Erythroblast (primary cell): ENCODE measurements at regions not wholly inside any gene's neighbourhood (a gene's known extent, or its start where the extent isn't known, plus 50 kb on each side); places are given as distances from the start of the nearest gene placed in this dataset.

Experiments
- GATA1 ChIP-seq: IDR thresholded peaks from 2 replicates; pipeline ENCODE4 v1.6.1; 2011; ENCODE audit warnings: low read depth, mild to moderate bottlenecking, control low read depth, low read length, moderate library complexity
- POLR2A ChIP-seq: IDR thresholded peaks from 2 replicates; pipeline ENCODE4 v1.6.1; 2011; ENCODE audit warnings: mild to moderate bottlenecking, low read length

DNA sequence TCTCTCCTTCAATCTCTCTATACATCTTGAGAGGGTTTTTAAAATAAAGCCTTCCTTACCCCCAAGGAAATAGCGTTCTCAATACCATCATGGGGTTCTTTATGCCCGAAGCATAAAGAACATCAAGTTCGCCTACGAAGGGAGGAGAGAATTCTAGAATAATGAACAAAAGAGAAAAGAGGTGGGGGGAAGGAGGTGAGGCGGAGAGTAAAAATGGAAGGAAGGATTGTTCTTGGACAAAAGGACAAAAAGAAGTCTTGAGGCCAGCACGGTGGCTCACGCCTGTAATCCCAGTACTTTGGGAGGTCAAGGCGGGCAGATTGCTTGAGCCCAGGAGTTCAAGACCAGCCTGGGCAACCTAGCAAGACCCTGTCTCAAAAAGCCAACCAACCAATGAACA lies 319.8 kb upstream of the NCKAP5 start:
- no peak for TF ChIP-seq POLR2A
- TF ChIP-seq GATA1, result no peak
